Smooth muscle cell (in vitro differentiated cells): ENCODE measurements at regions not wholly inside any gene's neighbourhood (a gene's known extent, or its start where the extent isn't known, plus 50 kb on each side); places are given as distances from the start of the nearest gene placed in this dataset.
A peak's percentile ranks its signal among the peaks of the same experiment; 100 is the strongest.

ENCODE experiments used
- DNase-seq: peaks from one replicate; lab custom pipeline; 2025; ENCODE audit not compliant: unreplicated experiment; lab: John Stamatoyannopoulos, UW
- H2AFZ ChIP-seq: fragments of 200-600 bp; sonication (generic); 2 replicates; pipeline ENCODE4 v1.6.0; 2016; ENCODE audit warnings: antibody characterized with exemption, low read depth, mild to moderate bottlenecking
- H3F3A ChIP-seq: fragments of 200-600 bp; sonication (generic); 2 replicates; pipeline ENCODE4 v1.6.0; 2017; ENCODE audit warnings: antibody characterized with exemption, low read depth
- H3K27ac ChIP-seq: fragments of 200-600 bp; sonication (generic); 2 replicates; pipeline ENCODE4 v1.5.1; 2016; ENCODE audit warnings: low read depth, mild to moderate bottlenecking
- H3K27me3 ChIP-seq: fragments of 200-600 bp; sonication (generic); 2 replicates; pipeline ENCODE4 v1.6.1; 2016; ENCODE audit warnings: low read depth, mild to moderate bottlenecking
- H3K36me3 ChIP-seq: fragments of 200-600 bp; sonication (generic); 2 replicates; pipeline ENCODE4 v1.5.1; 2016; ENCODE audit warnings: low read depth
- H3K4me1 ChIP-seq: fragments of 200-600 bp; sonication (generic); 2 replicates; pipeline ENCODE4 v1.5.1; 2016; ENCODE audit warnings: low read depth
- H3K4me2 ChIP-seq: fragments of 200-600 bp; sonication (generic); 2 replicates; pipeline ENCODE4 v1.6.0; 2016; ENCODE audit warnings: mild to moderate bottlenecking
- H3K4me3 ChIP-seq: fragments of 200-600 bp; sonication (generic); 2 replicates; pipeline ENCODE4 v1.5.1; 2016; ENCODE audit warnings: mild to moderate bottlenecking
- H3K79me2 ChIP-seq: fragments of 200-600 bp; sonication (generic); 2 replicates; pipeline ENCODE4 v1.6.0; 2016; ENCODE audit warnings: low read depth, mild to moderate bottlenecking
- H3K9ac ChIP-seq: fragments of 200-600 bp; sonication (generic); 2 replicates; pipeline ENCODE4 v1.6.0; 2016; ENCODE audit warnings: low read depth
- H3K9me3 ChIP-seq: fragments of 200-600 bp; sonication (generic); replicated peaks from 2 replicates; pipeline ENCODE4 v1.5.1; 2016; ENCODE audit warnings: low read depth
- H4K20me1 ChIP-seq: fragments of 200-600 bp; sonication (generic); 2 replicates; pipeline ENCODE4 v1.6.0; 2016; ENCODE audit warnings: low read depth
- WGBS: methylation state at CpG from one replicate; pipeline ENCODE4 v1.1.7; 2016; ENCODE audit warnings: low lambda C conversion rate; 5-methylcytosine and 5-hydroxymethylcytosine counted together
- TF ChIP-seq, protein P1 (sequence below): fragments of 200-600 bp; sonication (generic); IDR thresholded peaks from 2 replicates; pipeline ENCODE4 v1.5.1; 2017; ENCODE audit warnings: borderline replicate concordance, mild to moderate bottlenecking, antibody characterized with exemption; ENCODE audit not compliant: insufficient read depth, poor library complexity, severe bottlenecking

DNA sequence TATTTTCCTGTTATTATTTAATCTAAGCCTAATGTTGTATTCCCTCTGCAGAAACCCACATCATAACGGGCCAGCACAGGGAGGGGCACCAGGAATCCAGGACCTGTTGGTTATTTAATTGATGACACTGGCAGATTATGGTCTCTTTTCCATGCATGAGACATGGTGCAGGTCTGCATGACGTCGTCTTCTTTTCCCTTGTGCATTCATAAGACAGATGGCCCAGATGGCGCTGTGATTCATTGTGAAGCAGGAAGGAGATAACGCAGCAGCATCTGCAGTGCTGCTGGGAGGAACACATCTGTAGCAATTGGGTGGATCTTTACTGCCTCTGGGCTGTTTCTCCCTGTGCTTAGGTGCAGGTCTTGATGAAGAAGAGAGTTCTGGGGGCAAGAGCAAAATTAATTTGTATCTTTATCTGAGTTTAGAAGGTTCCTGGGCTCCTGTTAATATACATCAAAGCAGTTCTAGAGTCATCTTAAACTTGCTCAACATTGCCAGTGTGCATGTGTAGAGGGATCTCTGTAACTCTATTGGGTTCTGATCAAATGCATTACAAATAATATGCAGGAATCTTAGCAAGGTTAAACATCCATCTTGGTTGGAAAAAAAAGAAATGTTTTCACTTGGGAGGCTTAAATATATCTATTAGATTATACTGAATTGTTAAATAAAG, 176.1 kb downstream of the PCSK1 start:
- H3K4me2 ChIP-seq: peak overlapping the region; percentile 22
- DNase-seq: no peak
- no peak overlapping the region for H3K4me3 ChIP-seq
- no peaks in the 10 kb centered on the region for H3K9me3 ChIP-seq
- peaks cover 12% of the 10 kb centered on the region for H3F3A ChIP-seq
- no peaks in the 10 kb centered on the region for H4K20me1 ChIP-seq
- peaks cover 7% of the 10 kb centered on the region for H3K4me1 ChIP-seq
- H3K9ac ChIP-seq: no peak overlapping the region
- H3K27ac ChIP-seq: peak overlapping the region; percentile 66
- H2AFZ ChIP-seq: no peak overlapping the region
- TF ChIP-seq, protein P1, sequence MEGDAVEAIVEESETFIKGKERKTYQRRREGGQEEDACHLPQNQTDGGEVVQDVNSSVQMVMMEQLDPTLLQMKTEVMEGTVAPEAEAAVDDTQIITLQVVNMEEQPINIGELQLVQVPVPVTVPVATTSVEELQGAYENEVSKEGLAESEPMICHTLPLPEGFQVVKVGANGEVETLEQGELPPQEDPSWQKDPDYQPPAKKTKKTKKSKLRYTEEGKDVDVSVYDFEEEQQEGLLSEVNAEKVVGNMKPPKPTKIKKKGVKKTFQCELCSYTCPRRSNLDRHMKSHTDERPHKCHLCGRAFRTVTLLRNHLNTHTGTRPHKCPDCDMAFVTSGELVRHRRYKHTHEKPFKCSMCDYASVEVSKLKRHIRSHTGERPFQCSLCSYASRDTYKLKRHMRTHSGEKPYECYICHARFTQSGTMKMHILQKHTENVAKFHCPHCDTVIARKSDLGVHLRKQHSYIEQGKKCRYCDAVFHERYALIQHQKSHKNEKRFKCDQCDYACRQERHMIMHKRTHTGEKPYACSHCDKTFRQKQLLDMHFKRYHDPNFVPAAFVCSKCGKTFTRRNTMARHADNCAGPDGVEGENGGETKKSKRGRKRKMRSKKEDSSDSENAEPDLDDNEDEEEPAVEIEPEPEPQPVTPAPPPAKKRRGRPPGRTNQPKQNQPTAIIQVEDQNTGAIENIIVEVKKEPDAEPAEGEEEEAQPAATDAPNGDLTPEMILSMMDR: no peak
- WGBS: 34% methylated on average over 5 of the region's 5 CpGs
- H3K27me3 ChIP-seq: no peaks in the 10 kb centered on the region
- H3K79me2 ChIP-seq: no peaks in the 10 kb centered on the region
- no peaks in the 10 kb centered on the region for H3K36me3 ChIP-seq

DNA sequence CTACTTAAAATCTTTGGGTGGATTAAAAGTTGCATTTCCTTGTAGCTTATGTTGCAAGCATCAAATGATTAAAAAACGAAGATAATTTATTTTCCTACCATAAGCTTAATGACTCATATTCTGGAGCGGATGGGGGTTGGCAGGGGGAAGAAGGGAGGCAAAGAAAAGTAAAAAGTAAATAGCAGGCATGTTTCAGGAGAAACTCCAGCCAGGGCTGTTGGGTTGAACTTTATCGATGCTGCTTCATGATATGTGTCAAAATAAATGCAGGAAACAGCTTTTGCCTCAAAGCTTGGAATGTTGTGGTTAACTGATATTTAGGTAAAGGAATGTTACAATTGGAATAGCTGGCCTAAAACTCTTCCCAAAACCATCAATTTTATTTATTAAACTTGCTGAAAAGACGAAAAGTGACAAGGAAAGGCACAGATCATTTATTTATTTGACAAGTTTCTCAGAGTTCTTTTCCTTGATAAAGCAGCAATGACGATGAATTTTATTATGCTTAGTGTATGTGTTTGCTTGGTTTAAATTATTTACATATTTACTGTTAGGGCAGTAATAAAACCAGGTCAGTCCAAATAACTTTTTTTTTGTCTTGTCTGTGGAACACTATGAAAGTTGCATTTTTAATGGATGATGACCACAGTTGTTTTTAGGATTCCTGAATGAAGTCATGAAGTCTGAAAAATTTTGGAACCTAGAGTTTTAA, 177.9 kb downstream of the PCSK1 start:
- no peaks in the 10 kb centered on the region for H4K20me1 ChIP-seq
- no peaks in the 10 kb centered on the region for H3K36me3 ChIP-seq
- H3K4me2 ChIP-seq: peak overlapping the region; percentile 10
- H3K4me3 ChIP-seq: no peak overlapping the region
- H3K27ac ChIP-seq: peak overlapping the region; percentile 80
- DNase-seq: no peak
- H3F3A ChIP-seq: peaks cover 12% of the 10 kb centered on the region
- TF ChIP-seq, protein P1: no peak
- no peaks in the 10 kb centered on the region for H3K27me3 ChIP-seq
- 20% methylated on average over 5 of the region's 5 CpGs for WGBS
- peak overlapping the region; percentile 13 for H3K9ac ChIP-seq
- H3K4me1 ChIP-seq: peaks cover 7% of the 10 kb centered on the region
- no peaks in the 10 kb centered on the region for H3K9me3 ChIP-seq
- H3K79me2 ChIP-seq: no peaks in the 10 kb centered on the region
- no peak overlapping the region for H2AFZ ChIP-seq

DNA sequence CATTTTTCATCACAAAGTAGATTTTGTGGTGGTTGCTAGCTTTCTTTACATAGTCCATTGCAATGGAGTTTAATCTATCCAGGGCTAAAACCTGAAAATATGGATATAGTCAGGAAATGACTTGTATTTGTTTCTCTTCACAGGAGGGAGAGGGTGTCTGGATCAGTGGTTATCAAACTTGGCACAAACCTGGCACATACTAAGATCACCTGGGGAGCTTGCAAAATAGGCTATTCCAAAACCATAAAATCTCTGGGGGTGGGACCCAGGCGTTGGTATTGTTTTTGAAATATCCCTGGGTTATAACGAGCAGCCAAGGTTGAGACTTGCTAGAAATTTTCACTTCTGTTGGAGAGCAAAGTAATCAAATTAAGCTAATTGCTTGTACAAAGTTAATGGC, 179.9 kb downstream of the PCSK1 start:
- peaks cover 7% of the 10 kb centered on the region for H3K4me1 ChIP-seq
- no peak overlapping the region for H3K27ac ChIP-seq
- no peak overlapping the region for H3K4me3 ChIP-seq
- H3K27me3 ChIP-seq: no peaks in the 10 kb centered on the region
- H3K9me3 ChIP-seq: no peaks in the 10 kb centered on the region
- H4K20me1 ChIP-seq: no peaks in the 10 kb centered on the region
- no peaks in the 10 kb centered on the region for H3K36me3 ChIP-seq
- WGBS: 97% methylated on average over 2 of the region's 2 CpGs
- DNase-seq: no peak
- H3F3A ChIP-seq: peaks cover 12% of the 10 kb centered on the region
- H3K4me2 ChIP-seq: no peak overlapping the region
- TF ChIP-seq, protein P1: no peak
- H3K9ac ChIP-seq: no peak overlapping the region
- no peak overlapping the region for H2AFZ ChIP-seq
- no peaks in the 10 kb centered on the region for H3K79me2 ChIP-seq
